ACHN (cell line): ENCODE measurements at regions not wholly inside any gene's neighbourhood (a gene's known extent, or its start where the extent isn't known, plus 50 kb on each side); places are given as distances from the start of the nearest gene placed in this dataset.

Source experiments
- DNase-seq: peaks from one replicate; pipeline ENCODE4 v3.0.0-alpha.2; 2015
- in situ Hi-C: cut with HindIII; loops from 2 replicates; pipeline ENCODE4 v1.10.0; 2017; ENCODE audit warnings: low sequenced_read_pairs, low pct_ligation_motif_present, low pct_unique_long_range_greater_than_20kb

- DNase-seq: no peak
- in situ Hi-C loops: no loop called here
These were observed 117.3 kb upstream of the TSPAN5 start for GRCh38 chr4:98775672-98776071.

- in situ Hi-C loops: no loop called here
- DNase-seq: no peak
These were observed 115.2 kb upstream of the TSPAN5 start for GRCh38 chr4:98773638-98774037.

- DNase-seq: no peak
These were observed 113.7 kb upstream of the TSPAN5 start for GRCh38 chr4:98771959-98772632.

GRCh38 chr4:98765771-98766170 lies 107.4 kb upstream of the TSPAN5 start:
- in situ Hi-C loops: no loop called here
- no peak for DNase-seq

More at GRCh38 chr4:98771959-98772632, 113.7 kb upstream of the TSPAN5 start:
- in situ Hi-C loops: no loop called here

GRCh38 chr4:98758182-98758581 lies 99.8 kb upstream of the TSPAN5 start:
- no peak for DNase-seq

GRCh38 chr4:98754736-98755135 lies 96.3 kb upstream of the TSPAN5 start:
- in situ Hi-C loops: no loop called here
- DNase-seq: no peak

More at GRCh38 chr4:98758182-98758581, 99.8 kb upstream of the TSPAN5 start:
- in situ Hi-C loops: no loop called here

- in situ Hi-C loops: no loop called here
These were observed 90.8 kb upstream of the TSPAN5 start for GRCh38 chr4:98749206-98749605.

GRCh38 chr4:98748609-98749008 lies 90.2 kb upstream of the TSPAN5 start:
- no peak for DNase-seq
- in situ Hi-C loops: no loop called here

More at GRCh38 chr4:98749206-98749605, 90.8 kb upstream of the TSPAN5 start:
- no peak for DNase-seq

- no peak for DNase-seq
- in situ Hi-C loops: no loop called here
These were observed 89.1 kb upstream of the TSPAN5 start for GRCh38 chr4:98747393-98748091.

GRCh38 chr4:98746936-98747335 lies 88.5 kb upstream of the TSPAN5 start:
- DNase-seq: no peak
- in situ Hi-C loops: no loop called here

- in situ Hi-C loops: no loop called here
- DNase-seq: no peak
These were observed 88.1 kb upstream of the TSPAN5 start for GRCh38 chr4:98746530-98746929.

GRCh38 chr4:98745366-98745765 lies 87.0 kb upstream of the TSPAN5 start:
- peak; percentile 23 for DNase-seq
- in situ Hi-C loops: no loop called here

GRCh38 chr4:98744372-98745150 lies 86.2 kb upstream of the TSPAN5 start:
- in situ Hi-C loops: no loop called here
- no peak for DNase-seq

GRCh38 chr4:98741952-98742351 lies 83.5 kb upstream of the TSPAN5 start:
- in situ Hi-C loops: no loop called here
- DNase-seq: no peak

- DNase-seq: no peak
- in situ Hi-C loops: no loop called here
These were observed 81.3 kb upstream of the TSPAN5 start for GRCh38 chr4:98739751-98740150.

GRCh38 chr4:98733601-98734000 lies 75.2 kb upstream of the TSPAN5 start:
- DNase-seq: no peak
- in situ Hi-C loops: no loop called here

- in situ Hi-C loops: no loop called here
These were observed 70.5 kb upstream of the TSPAN5 start for GRCh38 chr4:98728871-98729270.

GRCh38 chr4:98728433-98728832 lies 70.0 kb upstream of the TSPAN5 start:
- DNase-seq: no peak
- in situ Hi-C loops: no loop called here

More at GRCh38 chr4:98728871-98729270, 70.5 kb upstream of the TSPAN5 start:
- DNase-seq: no peak

GRCh38 chr4:98722000-98722399 lies 63.6 kb upstream of the TSPAN5 start:
- DNase-seq: no peak
- in situ Hi-C loops: no loop called here
